AG09319 (cell line): ENCODE measurements at regions not wholly inside any gene's neighbourhood (a gene's known extent, or its start where the extent isn't known, plus 50 kb on each side); places are given as distances from the start of the nearest gene placed in this dataset.

ENCODE experiments used
- DNase-seq: peaks from one replicate; pipeline ENCODE4 v3.0.0-alpha.2; 2010; ENCODE audit warnings: low read depth; ENCODE audit errors: extremely low read depth
- TF ChIP-seq, protein P1 (sequence below): IDR thresholded peaks from 2 replicates; pipeline ENCODE4 v1.5.1; 2011; ENCODE audit warnings: low read depth, mild to moderate bottlenecking, inconsistent platforms, low read length, moderate library complexity

DNA sequence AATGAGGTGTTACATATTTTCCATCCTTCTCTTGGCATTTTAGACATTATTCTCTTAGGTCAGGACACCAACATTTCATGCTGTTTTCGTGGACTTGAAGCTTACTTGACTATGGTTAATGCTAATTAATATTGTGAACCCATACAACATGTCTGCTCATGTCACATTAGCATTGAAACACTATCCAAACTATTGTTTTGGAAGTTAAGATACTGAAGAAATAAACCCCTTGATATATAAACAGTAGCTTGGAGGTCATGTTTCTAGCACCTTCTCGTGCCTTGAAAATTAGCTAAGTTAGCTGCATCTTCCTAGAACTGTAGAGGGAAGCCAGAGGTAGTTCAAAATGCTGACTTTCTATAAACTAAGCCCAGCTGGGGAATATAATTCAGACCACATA lies 288.8 kb downstream of the LTN1 start:
- TF ChIP-seq, protein P1, sequence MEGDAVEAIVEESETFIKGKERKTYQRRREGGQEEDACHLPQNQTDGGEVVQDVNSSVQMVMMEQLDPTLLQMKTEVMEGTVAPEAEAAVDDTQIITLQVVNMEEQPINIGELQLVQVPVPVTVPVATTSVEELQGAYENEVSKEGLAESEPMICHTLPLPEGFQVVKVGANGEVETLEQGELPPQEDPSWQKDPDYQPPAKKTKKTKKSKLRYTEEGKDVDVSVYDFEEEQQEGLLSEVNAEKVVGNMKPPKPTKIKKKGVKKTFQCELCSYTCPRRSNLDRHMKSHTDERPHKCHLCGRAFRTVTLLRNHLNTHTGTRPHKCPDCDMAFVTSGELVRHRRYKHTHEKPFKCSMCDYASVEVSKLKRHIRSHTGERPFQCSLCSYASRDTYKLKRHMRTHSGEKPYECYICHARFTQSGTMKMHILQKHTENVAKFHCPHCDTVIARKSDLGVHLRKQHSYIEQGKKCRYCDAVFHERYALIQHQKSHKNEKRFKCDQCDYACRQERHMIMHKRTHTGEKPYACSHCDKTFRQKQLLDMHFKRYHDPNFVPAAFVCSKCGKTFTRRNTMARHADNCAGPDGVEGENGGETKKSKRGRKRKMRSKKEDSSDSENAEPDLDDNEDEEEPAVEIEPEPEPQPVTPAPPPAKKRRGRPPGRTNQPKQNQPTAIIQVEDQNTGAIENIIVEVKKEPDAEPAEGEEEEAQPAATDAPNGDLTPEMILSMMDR, result no peak
- no peak for DNase-seq

DNA sequence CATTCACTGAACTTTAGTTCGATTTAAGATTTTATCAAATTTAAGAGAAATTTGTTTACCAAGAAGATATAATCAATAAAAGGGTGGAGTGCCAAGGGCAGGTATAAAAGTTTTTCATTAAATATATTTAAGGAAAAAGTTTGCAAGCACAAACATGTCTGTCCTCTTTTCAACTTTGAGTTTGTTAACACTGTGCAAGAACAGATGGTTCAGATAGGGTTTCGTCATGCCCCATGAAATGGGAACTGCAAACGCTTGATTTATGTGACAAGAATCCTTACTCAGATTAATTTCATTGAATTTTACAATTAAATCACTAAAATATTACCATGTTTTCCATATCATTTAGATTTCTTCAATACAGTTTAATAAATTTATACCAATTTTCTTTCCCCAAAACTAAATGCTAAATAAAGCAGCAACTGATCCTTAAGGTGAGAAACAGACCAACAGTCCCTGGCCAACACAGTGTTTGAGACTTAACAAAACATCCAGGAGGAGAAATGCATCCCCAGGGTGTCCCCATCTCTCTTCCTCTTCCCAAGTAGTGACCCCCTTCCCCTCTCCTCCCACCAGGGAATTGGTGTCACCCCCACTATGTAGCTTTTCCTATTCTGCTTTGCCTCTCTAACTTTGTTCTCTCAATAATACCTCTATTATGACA lies 292.9 kb downstream of the LTN1 start:
- TF ChIP-seq, protein P1, result no peak
- DNase-seq, result no peak

DNA sequence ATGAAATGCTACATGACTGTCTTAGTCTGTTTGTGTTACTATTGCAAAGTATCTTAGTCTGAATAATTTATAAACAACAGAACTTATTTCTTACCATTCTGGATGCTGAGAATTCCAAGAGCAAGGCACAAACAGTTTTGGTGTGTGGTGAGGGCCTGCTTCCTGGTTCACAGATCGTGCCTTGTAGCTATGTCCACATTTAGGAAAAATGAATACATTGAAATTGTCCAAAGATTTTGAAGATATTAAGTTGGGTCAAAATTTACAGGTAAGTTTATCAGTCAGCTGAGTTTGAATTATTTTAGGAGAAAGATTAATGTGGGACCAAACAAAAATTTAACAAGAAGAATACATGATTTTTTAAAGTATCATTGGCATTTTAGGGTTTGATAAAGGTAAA lies 293.5 kb downstream of the LTN1 start:
- no peak for DNase-seq
- TF ChIP-seq, protein P1, result no peak

DNA sequence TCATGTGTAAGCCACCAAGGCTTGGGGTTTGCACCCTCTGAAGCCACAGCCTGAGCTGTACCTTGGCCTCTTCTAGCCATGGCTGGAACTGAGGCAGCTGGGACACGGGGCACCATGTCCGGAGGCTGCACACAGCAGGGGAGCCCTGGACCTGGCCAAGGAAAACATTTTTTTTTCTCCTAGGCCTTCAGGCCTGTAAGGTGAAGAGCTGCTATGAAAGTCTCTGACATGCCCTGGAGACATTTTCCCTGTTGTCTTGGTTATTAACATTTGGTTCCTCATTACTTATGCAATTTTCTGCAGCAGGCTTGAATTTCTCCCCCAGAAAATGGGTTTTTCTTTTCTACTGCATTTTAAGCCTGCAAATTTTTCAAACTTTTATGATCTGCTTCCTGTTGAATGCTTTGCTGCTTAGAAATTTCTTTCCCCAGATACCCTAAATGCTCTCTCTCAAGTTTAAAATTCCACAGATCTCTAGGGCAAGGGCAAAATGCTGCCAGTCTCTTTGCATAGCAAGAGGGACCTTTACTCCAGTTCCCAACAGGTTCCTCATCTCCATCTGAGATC lies 295.8 kb downstream of the LTN1 start:
- TF ChIP-seq, protein P1, result no peak
- DNase-seq, result no peak

DNA sequence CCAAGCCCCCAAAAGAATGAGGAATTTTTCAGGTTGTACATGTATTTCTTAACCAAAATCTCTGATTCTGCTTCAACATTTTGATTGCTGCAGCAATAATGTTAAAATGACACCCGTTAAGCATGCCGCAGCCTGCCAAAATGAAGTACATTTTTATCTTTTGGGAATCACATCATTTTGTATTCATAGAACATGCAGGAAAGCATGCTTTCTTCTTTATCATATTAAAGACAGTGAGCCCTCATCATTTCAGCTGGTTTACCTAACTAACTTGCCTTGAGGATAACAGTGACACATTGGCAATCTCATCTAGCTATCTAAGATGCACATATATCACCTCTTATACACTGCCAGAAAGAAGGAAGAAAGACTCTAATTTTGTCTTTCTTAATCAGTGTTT lies 299.2 kb downstream of the LTN1 start:
- DNase-seq, result no peak
- TF ChIP-seq, protein P1, result no peak

DNA sequence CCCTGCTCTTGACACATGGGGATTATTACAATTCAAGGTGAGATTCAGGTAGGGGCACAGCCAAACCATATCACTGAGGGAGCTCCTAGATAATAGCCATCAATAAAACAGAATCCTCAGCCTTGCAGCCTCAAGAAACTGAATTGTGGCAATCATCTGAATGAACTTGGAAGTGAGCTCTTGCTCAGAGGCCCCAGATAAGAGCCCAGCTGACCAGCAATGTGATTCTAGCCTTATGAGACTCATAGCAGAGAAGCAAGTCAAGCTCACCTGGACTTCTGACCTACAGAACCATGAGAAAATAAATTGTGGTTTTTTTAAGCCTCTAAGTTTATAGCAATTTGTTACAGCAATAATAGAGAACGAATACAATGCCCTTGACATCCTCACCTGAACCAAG lies 302.5 kb downstream of the LTN1 start:
- DNase-seq, result no peak
- TF ChIP-seq, protein P1, result no peak

DNA sequence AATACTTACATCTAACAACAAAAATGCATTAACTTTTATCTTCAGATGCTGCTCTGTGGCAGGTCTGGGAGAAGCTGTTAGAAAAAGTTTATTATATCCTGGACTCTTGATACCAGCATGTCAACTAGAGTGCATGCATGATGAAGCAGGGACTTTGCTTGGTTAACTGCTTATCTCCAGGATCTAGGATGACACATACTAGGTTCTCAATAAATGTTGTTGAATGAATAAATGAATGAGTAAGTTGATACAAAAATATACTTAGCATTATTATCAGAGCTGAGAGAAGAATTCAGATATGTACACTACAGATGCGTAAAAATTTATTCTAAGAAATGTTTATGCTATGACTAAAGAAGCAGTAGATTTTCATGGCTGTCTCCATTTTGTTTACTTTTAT lies 304.3 kb downstream of the LTN1 start:
- TF ChIP-seq, protein P1, result no peak
- DNase-seq, result no peak
